ENCODE measurements at regions not wholly inside any gene's neighbourhood (a gene's known extent, or its start where the extent isn't known, plus 50 kb on each side); places are given as distances from the start of the nearest gene placed in this dataset.

DNA sequence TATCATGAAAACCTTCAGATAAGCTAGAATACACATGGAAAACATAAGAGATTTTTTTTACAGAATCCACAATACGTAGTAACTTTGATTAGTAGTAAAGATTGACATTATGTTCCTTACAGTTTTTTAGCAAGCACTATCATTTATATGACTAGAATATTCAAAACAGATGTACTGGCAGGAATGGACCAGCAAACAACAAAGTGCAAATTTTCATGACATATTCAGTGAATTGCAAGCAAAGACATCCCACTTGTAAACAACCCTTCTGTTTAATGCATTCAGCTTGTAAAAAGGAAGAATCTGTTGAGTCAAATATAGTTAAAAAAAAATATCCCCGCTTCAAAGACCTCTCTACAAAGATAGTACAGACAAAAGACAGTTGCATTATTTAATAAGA lies 403.7 kb upstream of the TRAM1L1 start:
- Mint-ChIP-seq H3K4me1 (peaks cover 15% of the 10 kb centered on the region), H3K36me3 (ENCODE audit: low read depth) (no peaks in the 10 kb centered on the region), H3K27me3 (ENCODE audit: low read depth, poor library complexity) (no peaks in the 10 kb centered on the region), H3K4me3 (no peak overlapping the region), H3K9me3 (no peaks in the 10 kb centered on the region), H3K27ac (no peak overlapping the region)
- no peak for TF ChIP-seq CTCF (IDR thresholded peaks at IDR 0.05)
- no peak for DNase-seq

DNA sequence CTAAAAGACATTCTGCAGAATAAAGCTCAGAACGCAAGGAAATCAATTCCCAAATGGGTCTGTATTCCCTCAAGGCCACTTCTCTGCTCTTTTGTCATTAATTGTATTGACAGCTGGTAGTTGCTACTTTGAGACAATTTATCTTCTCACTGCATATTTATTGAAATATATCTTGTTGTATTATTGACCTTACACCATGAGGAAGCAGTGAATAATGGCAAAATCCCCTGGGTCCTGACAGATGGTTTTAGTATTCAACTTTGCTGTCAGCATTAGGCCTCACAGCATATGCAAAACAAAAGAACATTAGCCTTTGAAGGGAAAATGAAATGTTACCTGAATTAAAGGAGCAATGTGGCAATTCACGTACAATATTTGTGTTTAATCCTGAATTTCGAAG lies 406.1 kb upstream of the TRAM1L1 start:
- Mint-ChIP-seq H3K9me3 (no peaks in the 10 kb centered on the region), H3K4me3 (no peak overlapping the region), H3K27ac (no peak overlapping the region), H3K4me1 (peaks cover 15% of the 10 kb centered on the region), H3K36me3 (ENCODE audit: low read depth) (no peaks in the 10 kb centered on the region), H3K27me3 (ENCODE audit: low read depth, poor library complexity) (no peaks in the 10 kb centered on the region)
- no peak for TF ChIP-seq CTCF (IDR thresholded peaks at IDR 0.05)
- no peak for DNase-seq

- Mint-ChIP-seq H3K27ac (no peak overlapping the region), H3K27me3 (ENCODE audit: low read depth, poor library complexity) (no peaks in the 10 kb centered on the region), H3K9me3 (no peaks in the 10 kb centered on the region), H3K4me3 (no peak overlapping the region), H3K4me1 (peaks cover 18% of the 10 kb centered on the region), H3K36me3 (ENCODE audit: low read depth) (no peaks in the 10 kb centered on the region)
- DNase-seq = no peak
- no peak for TF ChIP-seq CTCF (IDR thresholded peaks at IDR 0.05)
These were observed 410.4 kb upstream of the TRAM1L1 start for GRCh38 chr4:117495802-117496201.

DNA sequence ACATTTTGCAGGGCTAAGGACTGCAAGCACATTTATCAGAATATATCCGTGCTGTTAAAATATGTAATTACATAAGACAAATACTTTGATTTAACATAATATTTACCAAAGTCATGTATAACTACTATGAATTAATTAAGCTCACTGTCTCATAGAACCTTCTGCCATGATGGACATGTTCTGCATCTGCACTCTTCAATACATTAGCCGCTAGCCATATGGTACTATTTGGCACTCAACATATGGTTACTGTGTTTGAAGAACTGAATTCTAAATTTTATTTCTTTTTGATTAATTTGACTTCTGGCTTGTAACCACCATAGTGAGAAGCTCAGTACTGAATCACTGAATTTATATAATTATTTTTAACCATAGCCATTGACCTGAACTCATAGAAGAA lies 427.0 kb upstream of the TRAM1L1 start:
- no peaks in the 10 kb centered on the region for H3K9me3 Mint-ChIP-seq
- H3K4me1 Mint-ChIP-seq = peaks cover 12% of the 10 kb centered on the region
- H3K27me3 Mint-ChIP-seq (ENCODE audit: low read depth, poor library complexity) = no peaks in the 10 kb centered on the region
- no peak overlapping the region for H3K27ac Mint-ChIP-seq
- no peak overlapping the region for H3K4me3 Mint-ChIP-seq
- no peaks in the 10 kb centered on the region for H3K36me3 Mint-ChIP-seq (ENCODE audit: low read depth)
- no peak for DNase-seq
- no peak for TF ChIP-seq CTCF (IDR thresholded peaks at IDR 0.05)

DNA sequence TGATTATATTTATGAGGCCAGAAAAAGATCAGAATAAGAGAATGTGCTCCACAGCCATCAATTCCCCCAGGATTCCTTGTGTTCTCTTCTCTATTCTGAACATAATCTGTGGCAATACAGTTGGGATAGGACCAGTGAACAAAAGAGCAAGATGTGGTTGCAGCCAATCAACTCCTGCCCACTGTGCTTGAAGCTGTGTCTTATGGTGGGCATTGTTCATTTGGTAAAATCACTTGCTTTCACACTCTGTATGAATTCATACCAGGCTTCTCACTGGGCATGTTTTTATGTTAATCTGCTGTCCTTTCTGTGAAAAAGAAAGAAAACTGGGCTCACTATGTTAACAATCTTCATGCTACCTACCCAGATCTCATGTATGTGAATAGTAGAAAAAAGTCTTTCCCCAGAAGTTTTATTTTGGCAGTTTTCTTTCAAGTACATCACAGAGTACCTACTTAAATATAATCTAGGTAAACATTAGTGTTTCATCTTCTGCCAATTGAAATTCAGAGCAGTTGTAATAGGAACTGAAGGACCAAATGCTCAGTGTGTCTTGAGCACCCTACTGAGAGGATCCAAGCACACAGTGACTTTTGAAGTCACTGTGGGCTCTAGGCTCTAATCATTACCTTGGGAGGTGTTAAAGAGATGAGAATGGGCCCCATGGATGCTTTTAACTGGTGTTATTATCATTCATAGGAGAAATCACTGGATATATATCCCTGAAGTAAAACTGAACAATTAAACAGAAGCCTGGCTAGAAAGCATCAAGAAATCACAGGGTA lies 429.2 kb upstream of the TRAM1L1 start:
- Mint-ChIP-seq H3K4me1 (peaks cover 12% of the 10 kb centered on the region), H3K36me3 (ENCODE audit: low read depth) (peaks cover 7% of the 10 kb centered on the region), H3K9me3 (peaks cover 21% of the 10 kb centered on the region), H3K27me3 (ENCODE audit: low read depth, poor library complexity) (peaks cover 2% of the 10 kb centered on the region), H3K27ac (peak overlapping the region; percentile 27), H3K4me3 (no peak overlapping the region)
- DNase-seq = no peak
- no peak for TF ChIP-seq CTCF (IDR thresholded peaks at IDR 0.05)

GRCh38 chr4:117515921-117516320 lies 430.5 kb upstream of the TRAM1L1 start:
- Mint-ChIP-seq H3K27ac (peak overlapping the region; percentile 3), H3K27me3 (ENCODE audit: low read depth, poor library complexity) (peaks cover 2% of the 10 kb centered on the region), H3K4me1 (peaks cover 7% of the 10 kb centered on the region), H3K4me3 (no peak overlapping the region), H3K9me3 (peaks cover 25% of the 10 kb centered on the region), H3K36me3 (ENCODE audit: low read depth) (peaks cover 7% of the 10 kb centered on the region)
- no peak for DNase-seq
- no peak for TF ChIP-seq CTCF (IDR thresholded peaks at IDR 0.05)
